Smooth muscle cell (in vitro differentiated cells): ENCODE measurements at regions not wholly inside any gene's neighbourhood (a gene's known extent, or its start where the extent isn't known, plus 50 kb on each side); places are given as distances from the start of the nearest gene placed in this dataset.

Experiments used
- DNase-seq: peaks from one replicate; lab custom pipeline; 2025; ENCODE audit not compliant: unreplicated experiment; lab: John Stamatoyannopoulos, UW
- H2AFZ ChIP-seq: fragments of 200-600 bp; sonication (generic); 2 replicates; pipeline ENCODE4 v1.6.0; 2016; ENCODE audit warnings: antibody characterized with exemption, low read depth, mild to moderate bottlenecking
- H3F3A ChIP-seq: fragments of 200-600 bp; sonication (generic); 2 replicates; pipeline ENCODE4 v1.6.0; 2017; ENCODE audit warnings: antibody characterized with exemption, low read depth
- H3K27ac ChIP-seq: fragments of 200-600 bp; sonication (generic); 2 replicates; pipeline ENCODE4 v1.5.1; 2016; ENCODE audit warnings: low read depth, mild to moderate bottlenecking
- H3K27me3 ChIP-seq: fragments of 200-600 bp; sonication (generic); 2 replicates; pipeline ENCODE4 v1.6.1; 2016; ENCODE audit warnings: low read depth, mild to moderate bottlenecking
- H3K36me3 ChIP-seq: fragments of 200-600 bp; sonication (generic); 2 replicates; pipeline ENCODE4 v1.5.1; 2016; ENCODE audit warnings: low read depth
- H3K4me1 ChIP-seq: fragments of 200-600 bp; sonication (generic); 2 replicates; pipeline ENCODE4 v1.5.1; 2016; ENCODE audit warnings: low read depth
- H3K4me2 ChIP-seq: fragments of 200-600 bp; sonication (generic); 2 replicates; pipeline ENCODE4 v1.6.0; 2016; ENCODE audit warnings: mild to moderate bottlenecking
- H3K4me3 ChIP-seq: fragments of 200-600 bp; sonication (generic); 2 replicates; pipeline ENCODE4 v1.5.1; 2016; ENCODE audit warnings: mild to moderate bottlenecking
- H3K79me2 ChIP-seq: fragments of 200-600 bp; sonication (generic); 2 replicates; pipeline ENCODE4 v1.6.0; 2016; ENCODE audit warnings: low read depth, mild to moderate bottlenecking
- H3K9ac ChIP-seq: fragments of 200-600 bp; sonication (generic); 2 replicates; pipeline ENCODE4 v1.6.0; 2016; ENCODE audit warnings: low read depth
- H3K9me3 ChIP-seq: fragments of 200-600 bp; sonication (generic); replicated peaks from 2 replicates; pipeline ENCODE4 v1.5.1; 2016; ENCODE audit warnings: low read depth
- H4K20me1 ChIP-seq: fragments of 200-600 bp; sonication (generic); 2 replicates; pipeline ENCODE4 v1.6.0; 2016; ENCODE audit warnings: low read depth
- CTCF ChIP-seq: fragments of 200-600 bp; sonication (generic); IDR thresholded peaks from 2 replicates; pipeline ENCODE4 v1.5.1; 2017; ENCODE audit warnings: borderline replicate concordance, mild to moderate bottlenecking, antibody characterized with exemption; ENCODE audit not compliant: insufficient read depth, poor library complexity, severe bottlenecking
- WGBS: methylation state at CpG from one replicate; pipeline ENCODE4 v1.1.7; 2016; ENCODE audit warnings: low lambda C conversion rate; 5-methylcytosine and 5-hydroxymethylcytosine counted together

GRCh38 chr5:123806644-123807043 is 294.7 kb downstream of the CSNK1G3 start:
- 68% methylated on average over 1 of the region's 1 CpG for WGBS
- no peak for DNase-seq
- peaks cover 10% of the 10 kb centered on the region for H3F3A ChIP-seq
- no peak overlapping the region for H3K4me3 ChIP-seq
- H3K4me2 ChIP-seq, result peak overlapping the region; percentile 55
- no peaks in the 10 kb centered on the region for H4K20me1 ChIP-seq
- no peak for TF ChIP-seq CTCF
- H2AFZ ChIP-seq, result no peak overlapping the region
- peak overlapping the region; percentile 51 for H3K27ac ChIP-seq
- H3K27me3 ChIP-seq, result no peaks in the 10 kb centered on the region
- no peak overlapping the region for H3K9ac ChIP-seq
- H3K9me3 ChIP-seq, result no peaks in the 10 kb centered on the region
- H3K79me2 ChIP-seq, result no peaks in the 10 kb centered on the region
- peaks cover 45% of the 10 kb centered on the region for H3K4me1 ChIP-seq
- no peaks in the 10 kb centered on the region for H3K36me3 ChIP-seq

- no peak overlapping the region for H3K4me2 ChIP-seq
- no peaks in the 10 kb centered on the region for H3K36me3 ChIP-seq
- no peaks in the 10 kb centered on the region for H3K27me3 ChIP-seq
- no peak overlapping the region for H3K9ac ChIP-seq
- peaks cover 32% of the 10 kb centered on the region for H3K4me1 ChIP-seq
- no peak for DNase-seq
- no peak overlapping the region for H2AFZ ChIP-seq
- H4K20me1 ChIP-seq, result no peaks in the 10 kb centered on the region
- no peak overlapping the region for H3K27ac ChIP-seq
- H3F3A ChIP-seq, result peaks cover 10% of the 10 kb centered on the region
- H3K9me3 ChIP-seq, result no peaks in the 10 kb centered on the region
- H3K79me2 ChIP-seq, result no peaks in the 10 kb centered on the region
- TF ChIP-seq CTCF, result no peak
- no peak overlapping the region for H3K4me3 ChIP-seq
Observed at GRCh38 chr5:123805300-123805699, 293.3 kb downstream of the CSNK1G3 start.

GRCh38 chr5:123803359-123803758 is 291.4 kb downstream of the CSNK1G3 start:
- Histone ChIP-seq H3K36me3 (no peaks in the 10 kb centered on the region), H3K9ac (no peak overlapping the region), H3K4me2 (no peak overlapping the region), H3K27me3 (no peaks in the 10 kb centered on the region), H3K4me1 (peaks cover 16% of the 10 kb centered on the region), H3F3A (peaks cover 10% of the 10 kb centered on the region), H2AFZ (no peak overlapping the region), H4K20me1 (no peaks in the 10 kb centered on the region), H3K79me2 (no peaks in the 10 kb centered on the region), H3K4me3 (no peak overlapping the region), H3K27ac (no peak overlapping the region), H3K9me3 (no peaks in the 10 kb centered on the region)
- no peak for TF ChIP-seq CTCF
- 79% methylated on average over 3 of the region's 3 CpGs for WGBS
- no peak for DNase-seq

DNA sequence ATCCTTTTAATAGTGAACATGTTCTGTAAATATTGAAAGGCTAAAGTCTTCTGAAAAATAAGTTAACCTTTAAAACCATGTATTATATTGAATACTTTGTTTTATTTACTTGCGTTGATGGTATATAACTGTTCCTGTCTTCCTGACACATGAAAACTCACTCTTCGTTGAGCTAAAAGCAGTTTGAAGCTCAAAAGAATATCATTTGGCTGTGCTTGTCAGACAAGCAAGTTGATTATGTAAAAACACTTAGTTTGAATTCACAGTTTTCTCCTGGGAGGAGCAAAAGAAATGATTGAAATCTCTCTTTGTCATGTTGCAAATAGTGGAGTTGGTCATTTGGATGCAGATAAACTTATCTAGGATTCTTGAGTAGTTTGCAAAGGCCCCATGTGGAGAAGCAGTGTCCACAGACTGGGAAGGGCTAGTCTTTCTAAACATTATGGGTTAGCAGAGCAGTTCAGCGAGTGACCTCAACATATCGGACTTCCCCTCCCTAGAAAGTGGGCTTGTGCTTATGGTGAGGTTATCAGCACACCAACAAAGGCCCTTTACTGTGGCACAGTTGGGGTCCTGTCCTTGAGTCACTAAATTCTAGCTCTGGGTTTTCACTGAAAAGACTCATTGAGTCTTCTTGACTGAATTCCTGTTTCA is 290.4 kb downstream of the CSNK1G3 start:
- Histone ChIP-seq H3K4me2 (no peak overlapping the region), H3K9me3 (no peaks in the 10 kb centered on the region), H3K9ac (no peak overlapping the region), H3K79me2 (no peaks in the 10 kb centered on the region), H3F3A (peaks cover 4% of the 10 kb centered on the region), H3K27ac (no peak overlapping the region), H3K36me3 (no peaks in the 10 kb centered on the region), H2AFZ (no peak overlapping the region), H4K20me1 (no peaks in the 10 kb centered on the region), H3K27me3 (no peaks in the 10 kb centered on the region), H3K4me3 (no peak overlapping the region), H3K4me1 (peaks cover 7% of the 10 kb centered on the region)
- TF ChIP-seq CTCF, result no peak
- WGBS, result 77% methylated on average over 4 of the region's 4 CpGs
- DNase-seq, result no peak
